Gastrocnemius medialis (tissue), 4 donors: ENCODE measurements at regions not wholly inside any gene's neighbourhood (a gene's known extent, or its start where the extent isn't known, plus 50 kb on each side); places are given as distances from the start of the nearest gene placed in this dataset.
"Not testable (repeated sequence)": the region's sequence is repeated elsewhere in the genome, so short reads cannot be mapped to it uniquely, and the experiment has no call there.

Experiments used
- ATAC-seq, 2 donors: fragments of 150-250 bp; one replicate each; pipeline ENCODE4 v1.9.1; 2016
- DNase-seq, 2 donors: peaks; one replicate each; pipeline ENCODE4 v3.0.0-alpha.2; 2019
- H3K27ac ChIP-seq, 4 donors: fragments of 200-600 bp; sonication (generic); 1 replicate in 1 of 4; 2 replicates in 3 of 4; pipeline ENCODE4 v1.5.1; 2016 to 2018; ENCODE audit warnings: mild to moderate bottlenecking in 2 of 4, moderate library complexity in 1 of 4
- H3K27me3 ChIP-seq, 3 donors: fragments of 200-600 bp; sonication (generic) in 2 of 3; 1 replicate in 1 of 3; 2 replicates in 2 of 3; pipeline versions ENCODE4 v1.5.1 to v1.6.0; 2016 to 2019; ENCODE audit warnings: mild to moderate bottlenecking in 1 of 3, moderate library complexity in 1 of 3
- H3K36me3 ChIP-seq, 2 donors: fragments of 200-600 bp; sonication (generic) in 1 of 2; one replicate each; pipeline ENCODE4 v1.5.1; 2017 to 2018
- H3K4me1 ChIP-seq, 2 donors: fragments of 200-600 bp; sonication (generic) in 1 of 2; one replicate each; pipeline ENCODE4 v1.5.1; 2016 to 2017; ENCODE audit warnings: mild to moderate bottlenecking in 2 of 2
- H3K4me3 ChIP-seq, 4 donors: fragments of 200-600 bp; sonication (generic) in 3 of 4; 1 replicate in 1 of 4; 2 replicates in 3 of 4; pipeline ENCODE4 v1.5.1; 2016 to 2019; ENCODE audit warnings: mild to moderate bottlenecking in 2 of 4
- H3K9me3 ChIP-seq, 3 donors: fragments of 200-600 bp; sonication (generic) in 2 of 3; 1 replicate in 1 of 3; 2 replicates in 2 of 3; pipeline ENCODE4 v1.5.1; 2016 to 2019
- POLR2A ChIP-seq, 2 donors: fragments of 450-650 bp; IDR thresholded peaks; one replicate each; pipeline ENCODE4 v1.6.1; 2017; ENCODE audit warnings: antibody characterized with exemption in 2 of 2, mild to moderate bottlenecking in 2 of 2, moderate library complexity in 2 of 2
- in situ Hi-C, 4 donors: fragments of 200-750 bp; cut with MboI; loops; one replicate each; pipeline versions ENCODE4 v1.15.0 to v1.8.0; 2017; ENCODE audit warnings: low sequenced_read_pairs in 4 of 4
- intact Hi-C: fragments of 100-400 bp; cut with DNase I; formaldehyde crosslinking; loops from one replicate; pipeline ENCODE4 v1.15.1; 2023; ENCODE audit warnings: low total_unique reads
- TF ChIP-seq, protein P1 (sequence below), 5 experiments: fragments of 450-650 bp in 3 of 5; fragments of 200-600 bp in 2 of 5; sonication (generic) in 2 of 5; IDR thresholded peaks in 4 of 5; conservative IDR thresholded peaks in 1 of 5; 1 replicate in 4 of 5; 2 replicates in 1 of 5; pipeline ENCODE4 v1.5.1; 2016 to 2019; ENCODE audit warnings: antibody characterized with exemption in 5 of 5, mild to moderate bottlenecking in 3 of 5, moderate library complexity in 3 of 5

DNA sequence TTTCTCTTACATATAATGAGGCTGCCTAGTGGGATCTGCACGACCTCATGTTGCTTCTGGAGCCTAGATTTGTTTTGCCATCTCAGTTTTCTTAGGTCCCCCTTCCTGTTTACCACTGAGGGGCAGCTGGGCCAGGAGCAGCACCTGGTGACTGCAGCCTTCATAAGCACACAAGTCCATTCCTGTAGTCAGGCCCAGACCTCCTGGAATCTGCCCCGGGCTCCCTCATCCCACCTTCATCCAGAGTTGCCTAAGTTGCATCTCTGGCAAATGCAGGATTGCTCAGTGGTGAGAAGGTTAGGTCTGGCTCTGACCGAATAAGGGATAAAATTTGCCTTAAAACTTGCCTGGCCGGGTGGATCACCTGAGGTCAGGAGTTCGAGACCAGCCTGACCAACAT is 117.3 kb downstream of the TNFRSF13B start:
- in situ Hi-C loops, H3K4me1 ChIP-seq, intact Hi-C loops, H3K9me3 ChIP-seq, DNase-seq, H3K4me3 ChIP-seq, H3K27me3 ChIP-seq, H3K36me3 ChIP-seq, H3K27ac ChIP-seq, ATAC-seq: not testable (repeated sequence)

DNA sequence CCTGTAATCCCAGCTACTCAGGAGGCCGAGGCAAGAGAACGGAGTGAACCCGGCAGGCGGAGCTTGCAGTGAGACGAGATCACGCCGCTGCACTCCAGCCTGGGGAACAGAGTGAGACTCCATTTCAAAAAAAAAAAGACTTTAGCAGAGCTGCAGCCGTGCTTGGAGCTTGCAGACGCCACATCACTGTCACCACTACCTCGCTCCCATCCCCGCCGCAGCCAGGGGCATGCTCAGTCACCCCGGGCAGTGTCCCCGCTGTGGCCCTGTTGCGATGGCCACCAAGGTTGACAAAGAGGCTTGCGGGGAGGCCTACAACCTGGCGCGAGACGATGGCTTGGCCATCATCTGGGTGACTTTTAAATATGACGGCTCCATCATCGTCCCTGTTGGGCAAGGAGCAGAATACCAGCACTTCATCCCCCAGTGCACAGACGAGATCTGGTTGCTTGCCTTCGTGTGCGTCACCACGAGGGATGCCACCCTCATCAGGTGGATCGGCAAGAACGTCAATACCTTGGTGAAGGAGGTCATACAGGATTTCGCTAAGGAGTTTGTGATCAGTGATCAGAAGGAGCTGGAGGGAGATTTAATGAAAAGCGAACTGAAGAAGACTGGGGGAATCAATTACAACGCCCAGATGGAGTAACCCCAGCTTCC is 118.1 kb downstream of the TNFRSF13B start:
- intact Hi-C loops = no loop called here

DNA sequence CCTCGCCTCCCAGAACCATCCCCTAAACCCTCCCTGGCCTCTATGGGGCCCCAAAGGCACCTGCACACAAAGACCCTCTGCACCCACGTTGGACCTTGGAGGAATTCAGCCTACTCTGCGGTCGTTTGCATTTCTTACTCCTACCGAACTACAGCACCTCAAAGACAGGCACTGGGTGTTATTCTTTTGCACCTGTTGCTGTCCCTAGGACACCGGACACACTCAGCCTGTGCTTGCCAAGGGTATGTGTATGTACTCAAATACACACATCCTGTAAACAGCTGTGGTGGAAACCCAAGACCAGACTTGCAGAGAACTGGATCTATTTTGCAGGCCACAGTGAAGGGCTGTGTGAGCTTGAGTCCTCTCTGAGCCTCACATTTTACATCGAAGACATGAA is 122.1 kb downstream of the TNFRSF13B start:
- peak; percentile 82 to 86 for ATAC-seq

More for the DNA sequence above, 118.1 kb downstream of the TNFRSF13B start:
- in situ Hi-C loops = no loop called here
- Histone ChIP-seq H3K9me3 (no peaks in the 10 kb centered on the region), H3K27ac (no peak overlapping the region), H3K4me1 (no peaks in the 10 kb centered on the region), H3K36me3 (no peaks in the 10 kb centered on the region), H3K4me3 (no peak overlapping the region), H3K27me3 (no peaks in the 10 kb centered on the region)
- ATAC-seq (no peak), DNase-seq (no peak)
- TF ChIP-seq, protein P1, sequence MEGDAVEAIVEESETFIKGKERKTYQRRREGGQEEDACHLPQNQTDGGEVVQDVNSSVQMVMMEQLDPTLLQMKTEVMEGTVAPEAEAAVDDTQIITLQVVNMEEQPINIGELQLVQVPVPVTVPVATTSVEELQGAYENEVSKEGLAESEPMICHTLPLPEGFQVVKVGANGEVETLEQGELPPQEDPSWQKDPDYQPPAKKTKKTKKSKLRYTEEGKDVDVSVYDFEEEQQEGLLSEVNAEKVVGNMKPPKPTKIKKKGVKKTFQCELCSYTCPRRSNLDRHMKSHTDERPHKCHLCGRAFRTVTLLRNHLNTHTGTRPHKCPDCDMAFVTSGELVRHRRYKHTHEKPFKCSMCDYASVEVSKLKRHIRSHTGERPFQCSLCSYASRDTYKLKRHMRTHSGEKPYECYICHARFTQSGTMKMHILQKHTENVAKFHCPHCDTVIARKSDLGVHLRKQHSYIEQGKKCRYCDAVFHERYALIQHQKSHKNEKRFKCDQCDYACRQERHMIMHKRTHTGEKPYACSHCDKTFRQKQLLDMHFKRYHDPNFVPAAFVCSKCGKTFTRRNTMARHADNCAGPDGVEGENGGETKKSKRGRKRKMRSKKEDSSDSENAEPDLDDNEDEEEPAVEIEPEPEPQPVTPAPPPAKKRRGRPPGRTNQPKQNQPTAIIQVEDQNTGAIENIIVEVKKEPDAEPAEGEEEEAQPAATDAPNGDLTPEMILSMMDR (IDR thresholded peaks at IDR 0.05 in 4 of 5, conservative IDR thresholded peaks at IDR 0.05 in 1 of 5) = no peak
- TF ChIP-seq POLR2A (IDR thresholded peaks at IDR 0.05) = no peak

DNA sequence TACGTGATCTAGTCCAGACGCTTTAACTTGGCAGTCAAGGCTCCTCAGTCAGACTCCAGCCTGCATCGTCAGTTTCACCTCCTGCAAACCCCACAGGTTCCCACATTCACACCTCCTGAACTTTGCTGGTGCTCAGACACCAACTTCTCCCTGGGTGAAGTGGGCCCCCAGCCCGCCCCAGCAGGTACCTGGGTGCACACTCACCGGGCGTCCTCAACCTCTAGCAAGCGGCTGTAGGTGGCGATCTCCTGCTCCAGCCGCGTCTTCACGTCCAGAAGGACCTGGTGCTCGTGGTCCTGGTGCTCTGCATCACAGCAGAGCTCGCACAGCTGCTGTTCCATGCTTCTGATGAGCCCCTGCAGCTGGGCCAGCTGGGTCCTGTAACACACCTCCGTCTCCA is 122.9 kb downstream of the TNFRSF13B start:
- H3K4me1 ChIP-seq, H3K36me3 ChIP-seq, H3K4me3 ChIP-seq, ATAC-seq, in situ Hi-C loops, H3K27me3 ChIP-seq, H3K9me3 ChIP-seq, H3K27ac ChIP-seq, intact Hi-C loops, DNase-seq: not testable (repeated sequence)

More for the DNA sequence above, 122.1 kb downstream of the TNFRSF13B start:
- H3K27me3 ChIP-seq, H3K9me3 ChIP-seq, H3K36me3 ChIP-seq, H3K4me1 ChIP-seq, DNase-seq, in situ Hi-C loops, intact Hi-C loops, H3K4me3 ChIP-seq: not testable (repeated sequence)
- peak overlapping the region in 1 of 4 donors; percentile 57 for H3K27ac ChIP-seq

DNA sequence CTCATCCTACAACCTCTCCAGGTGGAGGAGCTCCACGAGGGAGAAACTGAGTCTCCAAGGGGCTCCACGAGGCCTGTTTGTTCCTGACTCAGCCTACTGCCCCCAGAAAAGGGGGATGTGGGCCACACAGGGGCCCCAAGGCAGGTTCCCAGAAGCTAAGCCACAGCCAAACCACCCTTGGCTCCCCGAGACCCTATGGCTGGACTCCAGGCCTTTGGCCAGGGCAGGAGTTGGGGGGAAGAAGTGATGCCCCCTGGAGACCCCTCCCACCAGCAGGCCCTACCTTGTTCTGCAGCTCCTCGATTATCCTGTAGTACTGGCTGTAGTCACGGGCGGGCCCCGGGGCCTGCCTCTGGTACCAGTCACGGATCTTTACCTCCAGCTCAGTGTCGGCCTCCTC is 126.8 kb downstream of the TNFRSF13B start:
- ATAC-seq, H3K4me1 ChIP-seq, DNase-seq, H3K27me3 ChIP-seq, H3K36me3 ChIP-seq, H3K9me3 ChIP-seq, intact Hi-C loops, H3K27ac ChIP-seq, in situ Hi-C loops, H3K4me3 ChIP-seq: not testable (repeated sequence)

DNA sequence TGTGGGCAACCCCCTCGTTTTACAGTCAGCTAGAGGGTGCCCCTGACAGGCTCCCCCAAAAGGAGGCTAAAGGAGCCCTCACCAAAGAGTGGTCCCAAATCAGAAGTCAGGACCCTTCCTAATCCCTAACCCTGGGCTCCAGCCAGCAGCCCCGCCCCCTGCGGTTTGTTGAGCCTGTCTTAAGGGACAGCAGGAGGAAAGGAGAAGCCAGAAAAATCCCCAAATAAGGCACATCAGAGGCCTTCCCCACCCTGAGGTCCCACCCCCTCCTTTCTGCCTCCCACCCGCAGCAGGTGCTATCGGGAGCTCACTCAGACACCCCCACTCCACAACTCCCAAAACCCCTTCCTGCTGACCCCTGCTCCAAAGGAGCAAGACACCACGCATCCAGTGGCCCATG is 127.2 kb downstream of the TNFRSF13B start:
- H3K27ac ChIP-seq, H3K4me1 ChIP-seq, H3K4me3 ChIP-seq, ATAC-seq, DNase-seq, intact Hi-C loops, H3K27me3 ChIP-seq, H3K36me3 ChIP-seq, in situ Hi-C loops, H3K9me3 ChIP-seq: not testable (repeated sequence)

DNA sequence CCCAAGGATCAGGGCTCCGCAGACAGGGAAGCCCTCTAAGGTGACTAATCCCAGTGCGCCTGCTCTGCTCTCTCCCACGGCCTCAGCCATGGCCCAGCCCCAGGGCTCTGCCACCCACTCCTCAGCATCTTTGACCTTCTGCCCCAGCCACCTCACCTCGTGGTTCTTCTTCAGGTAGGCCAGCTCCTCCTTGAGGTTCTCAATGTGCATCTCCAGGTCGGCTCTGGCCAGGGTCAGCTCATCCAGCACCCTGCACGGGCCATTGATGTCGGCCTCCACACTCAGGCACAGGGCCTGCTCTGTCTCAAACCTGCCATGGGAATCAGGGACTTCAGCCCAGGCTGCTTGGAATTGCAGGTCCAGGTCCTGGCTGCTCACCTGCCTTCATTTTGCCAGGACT is 128.4 kb downstream of the TNFRSF13B start:
- H3K9me3 ChIP-seq, ATAC-seq, DNase-seq, H3K27me3 ChIP-seq, intact Hi-C loops, H3K36me3 ChIP-seq, H3K4me1 ChIP-seq, in situ Hi-C loops, H3K27ac ChIP-seq, H3K4me3 ChIP-seq: not testable (repeated sequence)

DNA sequence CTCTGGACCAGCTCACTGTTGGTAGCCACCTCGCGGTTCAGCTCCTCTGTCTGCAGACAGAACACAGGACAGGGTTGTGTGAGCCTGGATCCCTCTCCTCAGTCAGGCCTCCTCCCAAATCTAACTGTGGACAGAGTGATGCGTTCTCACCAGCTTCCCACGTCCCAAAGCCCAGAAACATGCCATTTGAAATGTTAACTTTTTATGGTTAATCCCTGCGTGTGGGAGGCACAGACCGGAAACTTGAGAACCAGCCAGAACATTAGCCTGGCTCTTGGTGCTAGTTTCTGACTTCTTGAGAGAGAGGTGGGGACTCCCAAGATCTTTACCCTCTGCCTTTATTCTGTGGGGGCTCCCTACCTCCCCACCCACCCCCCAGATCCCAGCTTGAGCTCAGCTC is 129.6 kb downstream of the TNFRSF13B start:
- H3K4me3 ChIP-seq, ATAC-seq, H3K9me3 ChIP-seq, H3K27ac ChIP-seq, DNase-seq, H3K36me3 ChIP-seq, H3K27me3 ChIP-seq, in situ Hi-C loops, intact Hi-C loops, H3K4me1 ChIP-seq: not testable (repeated sequence)

DNA sequence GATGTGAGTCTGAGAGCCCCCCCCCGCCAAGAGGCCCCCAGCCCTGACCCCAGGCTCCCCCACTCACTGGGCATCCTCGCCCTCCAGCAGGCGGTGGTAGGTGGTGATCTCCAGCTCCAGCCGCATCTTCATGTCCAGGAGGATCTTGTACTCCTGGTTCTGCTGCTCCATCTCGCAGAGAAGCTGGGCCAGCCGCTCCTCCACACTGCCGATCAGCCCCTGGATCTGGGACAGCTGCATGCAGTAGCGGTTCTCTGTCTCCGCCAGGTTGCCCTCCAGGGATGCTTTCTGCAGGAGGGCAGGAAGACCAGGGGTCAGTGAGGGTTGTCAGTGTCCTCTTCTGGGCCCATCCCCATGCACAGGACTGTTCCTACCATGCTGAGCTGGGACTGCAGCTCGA is 130.0 kb downstream of the TNFRSF13B start:
- H3K9me3 ChIP-seq, ATAC-seq, intact Hi-C loops, in situ Hi-C loops, H3K36me3 ChIP-seq, H3K27me3 ChIP-seq, H3K27ac ChIP-seq, H3K4me1 ChIP-seq, DNase-seq, H3K4me3 ChIP-seq: not testable (repeated sequence)

DNA sequence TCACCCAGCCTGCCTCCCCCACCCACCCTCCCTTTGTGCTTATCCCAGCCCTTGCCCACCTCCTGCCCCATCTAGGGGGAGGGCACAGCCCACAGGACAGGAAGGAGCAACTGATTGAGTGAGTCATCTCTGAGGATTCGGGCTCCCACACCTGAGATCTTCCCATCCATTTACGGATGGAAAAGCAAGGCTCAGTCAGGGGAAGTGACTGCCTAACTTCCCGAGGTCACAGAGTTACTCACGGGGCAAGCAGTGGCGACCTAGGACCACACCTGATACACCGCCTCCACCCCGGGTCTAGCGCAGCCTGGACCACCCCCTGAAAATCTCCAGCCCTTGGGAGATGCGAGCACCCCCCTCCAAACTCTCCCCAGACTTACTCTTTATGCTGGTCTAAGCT is 131.7 kb downstream of the TNFRSF13B start:
- H3K4me3 ChIP-seq, H3K9me3 ChIP-seq, ATAC-seq, intact Hi-C loops, H3K36me3 ChIP-seq, DNase-seq, H3K27me3 ChIP-seq, in situ Hi-C loops, H3K4me1 ChIP-seq, H3K27ac ChIP-seq: not testable (repeated sequence)

DNA sequence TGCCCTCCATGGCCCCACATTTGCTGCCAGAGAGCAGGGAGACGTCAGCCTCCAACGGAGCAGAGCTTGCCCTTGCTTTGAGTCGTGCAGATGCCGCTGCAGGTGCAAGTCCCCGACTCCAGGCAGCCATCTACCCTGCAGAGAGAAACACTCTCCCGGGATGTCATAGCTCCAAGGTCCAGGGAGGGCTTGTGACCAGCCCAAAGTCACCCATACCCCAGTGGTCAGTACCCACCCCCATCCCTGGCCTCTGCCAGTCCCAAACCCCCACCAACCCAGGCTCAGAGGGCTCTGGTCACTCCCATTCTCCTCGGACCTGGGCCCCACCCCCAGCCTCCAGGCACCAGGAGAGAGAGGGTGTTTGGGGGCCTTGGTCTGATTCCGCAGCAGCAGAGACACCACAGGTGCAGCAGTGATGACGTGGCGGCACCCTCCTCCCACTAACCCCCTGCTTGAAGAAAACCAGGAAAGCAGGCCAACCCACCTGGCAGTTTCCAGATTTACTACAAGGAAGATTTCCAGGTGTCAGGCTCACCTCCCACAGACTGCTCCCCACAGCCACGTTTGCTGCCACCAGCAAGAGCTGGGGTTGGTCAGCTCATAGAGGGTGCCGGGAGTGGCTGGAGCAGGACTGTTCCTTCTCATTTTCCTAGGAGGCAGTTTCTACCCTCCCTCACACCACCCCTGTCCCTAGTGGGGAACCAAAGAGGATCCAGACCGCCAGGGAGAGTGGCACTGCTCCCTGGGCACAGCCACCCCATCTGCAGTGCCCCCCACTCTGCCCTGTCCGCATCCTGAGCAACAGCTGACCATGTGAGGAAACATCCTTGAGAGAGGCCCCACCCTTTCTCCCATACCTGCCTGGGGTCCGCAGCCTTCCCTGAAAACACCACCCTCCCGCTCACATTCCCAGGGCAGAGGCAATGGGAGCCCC is 132.4 kb downstream of the TNFRSF13B start:
- H3K27ac ChIP-seq, H3K4me1 ChIP-seq, DNase-seq, ATAC-seq, H3K9me3 ChIP-seq, H3K36me3 ChIP-seq, in situ Hi-C loops, intact Hi-C loops, H3K4me3 ChIP-seq, H3K27me3 ChIP-seq: not testable (repeated sequence)
